Activated CD4-positive, alpha-beta T cell treated with anti-CD3 and anti-CD28 coated beads for 24 hours (primary cell): ENCODE measurements at regions not wholly inside any gene's neighbourhood (a gene's known extent, or its start where the extent isn't known, plus 50 kb on each side); places are given as distances from the start of the nearest gene placed in this dataset.
"Not testable (repeated sequence)": the region's sequence is repeated elsewhere in the genome, so short reads cannot be mapped to it uniquely, and the experiment has no call there.

Experiments used
- DNase-seq, 2 donors: peaks; one replicate each; pipeline ENCODE4 v3.0.0-alpha.2; 2020; ENCODE audit warnings: low read depth in 2 of 2

GRCh38 chr3:158026236-158026635 lies 80.0 kb downstream of the SHOX2 start:
- no peak for DNase-seq

DNA sequence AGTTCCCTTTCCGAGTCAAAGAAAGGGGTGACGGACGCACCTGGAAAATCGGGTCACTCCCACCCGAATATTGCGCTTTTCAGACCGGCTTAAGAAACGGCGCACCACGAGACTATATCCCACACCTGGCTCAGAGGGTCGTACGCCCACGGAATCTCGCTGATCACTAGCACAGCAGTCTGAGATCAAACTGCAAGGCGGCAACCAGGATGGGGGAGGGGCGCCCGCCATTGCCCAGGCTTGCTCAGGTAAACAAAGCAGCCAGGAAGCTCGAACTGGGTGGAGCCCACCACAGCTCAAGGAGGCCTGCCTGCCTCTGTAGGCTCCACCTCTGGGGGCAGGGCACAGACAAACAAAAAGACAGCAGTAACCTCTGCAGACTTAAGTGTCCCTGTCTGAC lies 86.3 kb downstream of the SHOX2 start:
- DNase-seq, result not testable (repeated sequence)

- no peak for DNase-seq
Measured at GRCh38 chr3:158018462-158018861, 87.8 kb downstream of the SHOX2 start.

GRCh38 chr3:158012901-158013300 lies 93.3 kb downstream of the SHOX2 start:
- no peak for DNase-seq

GRCh38 chr3:158005391-158006100 lies 100.7 kb downstream of the SHOX2 start:
- no peak for DNase-seq

- DNase-seq, result no peak
Measured at GRCh38 chr3:157999246-157999645, 107.0 kb downstream of the SHOX2 start.

DNA sequence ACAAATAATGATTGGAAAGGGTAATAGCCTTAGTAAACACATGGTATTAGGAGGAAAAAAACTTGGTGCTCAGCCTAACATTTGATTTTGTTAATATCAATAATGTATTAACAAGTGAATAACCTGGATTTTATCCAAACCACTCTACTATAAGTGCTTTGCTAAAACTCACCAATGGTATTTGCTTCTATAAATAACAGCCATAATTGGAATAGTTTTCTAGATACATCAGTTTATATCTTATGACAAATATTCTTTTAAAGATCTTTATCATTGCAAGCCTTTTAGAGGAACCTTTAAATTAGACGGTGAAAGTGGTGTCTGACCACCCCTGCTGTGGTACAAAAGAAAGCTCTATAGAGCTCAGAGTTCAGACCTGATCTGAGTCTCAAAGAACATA lies 123.9 kb downstream of the SHOX2 start:
- no peak for DNase-seq

- DNase-seq, result no peak
Measured at GRCh38 chr3:157981819-157982218, 124.4 kb downstream of the SHOX2 start.

DNA sequence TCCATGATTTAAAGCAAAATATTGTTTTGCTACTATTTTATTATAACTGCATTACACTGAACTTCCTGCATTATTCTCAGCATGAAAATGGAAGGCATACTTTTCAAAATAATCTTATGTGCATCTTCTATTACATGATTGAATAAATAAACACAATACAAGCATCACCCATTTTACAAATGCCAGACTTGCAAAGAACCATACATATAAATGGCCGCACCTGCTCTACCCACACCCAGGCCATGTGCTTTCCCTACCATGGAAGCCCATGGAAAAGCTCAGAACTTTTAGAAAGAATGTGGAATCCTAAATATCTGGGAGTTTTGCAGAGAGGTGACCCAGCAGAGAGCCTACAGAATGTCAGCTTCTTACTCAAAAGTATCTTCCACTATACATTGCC lies 127.2 kb downstream of the SHOX2 start:
- no peak for DNase-seq

DNA sequence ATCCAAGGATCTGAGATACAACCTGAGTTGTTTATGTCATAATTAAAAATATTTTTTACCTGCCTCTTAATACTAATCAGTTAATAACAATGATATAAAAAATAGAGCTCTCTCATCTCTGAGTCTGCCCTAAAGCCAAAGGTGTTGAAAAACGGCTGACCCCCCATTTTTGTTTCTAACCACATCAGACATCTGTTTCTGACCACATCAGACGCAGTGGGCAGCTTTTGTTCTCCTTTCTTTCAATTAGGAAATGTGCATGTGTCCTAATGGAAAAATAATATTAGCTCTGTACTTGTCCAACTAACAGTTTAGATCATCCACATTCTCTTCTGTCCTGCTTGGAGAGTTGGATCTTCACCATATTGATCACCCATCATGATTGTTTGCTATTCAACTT lies 144.6 kb downstream of the SHOX2 start:
- no peak for DNase-seq

- DNase-seq, result no peak
Measured at GRCh38 chr3:157958457-157958856, 147.8 kb downstream of the SHOX2 start.

GRCh38 chr3:157956850-157957249 lies 149.4 kb downstream of the SHOX2 start:
- DNase-seq, result no peak

DNA sequence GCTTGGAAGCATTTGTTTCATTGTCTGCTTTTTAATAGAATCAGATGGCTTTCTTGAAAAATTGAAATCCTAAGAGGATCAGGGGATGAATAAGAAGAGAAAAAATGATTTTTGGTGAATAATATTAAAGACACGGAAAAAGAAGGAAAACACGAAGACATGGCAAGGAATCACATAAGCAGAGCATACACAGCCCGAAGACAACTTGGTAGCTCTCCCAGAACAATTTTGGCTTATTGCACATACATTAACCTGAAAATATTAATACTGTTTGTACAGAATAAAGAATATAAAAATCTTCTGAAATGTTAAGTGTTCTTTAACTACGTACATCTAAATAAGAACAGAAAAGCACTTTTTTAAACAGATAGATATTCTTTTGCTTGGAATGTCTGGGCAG lies 150.0 kb downstream of the SHOX2 start:
- DNase-seq, result no peak

DNA sequence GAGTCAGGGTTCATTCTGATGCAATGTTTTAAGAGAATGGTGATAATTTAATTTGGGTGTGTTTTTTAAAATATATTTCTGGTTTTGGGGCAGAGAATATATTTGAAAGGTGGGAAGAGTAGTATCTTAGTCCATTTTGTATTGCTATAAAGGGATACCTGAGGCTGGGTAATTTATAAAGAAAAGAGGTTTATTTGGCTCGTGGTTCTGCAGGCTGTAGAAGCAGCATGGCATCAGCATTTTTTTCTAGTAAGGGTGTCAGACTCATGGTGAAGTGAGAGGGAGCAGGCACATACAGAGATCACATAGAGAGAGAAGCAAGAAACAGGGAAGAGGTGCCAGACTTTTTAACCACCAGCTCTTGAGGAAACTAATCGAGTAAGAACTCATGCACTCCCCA lies 152.7 kb downstream of the SHOX2 start:
- no peak for DNase-seq

GRCh38 chr3:157948605-157949383 lies 157.4 kb downstream of the SHOX2 start:
- DNase-seq, result no peak

GRCh38 chr3:157939166-157939565 lies 167.1 kb downstream of the SHOX2 start:
- DNase-seq, result no peak

DNA sequence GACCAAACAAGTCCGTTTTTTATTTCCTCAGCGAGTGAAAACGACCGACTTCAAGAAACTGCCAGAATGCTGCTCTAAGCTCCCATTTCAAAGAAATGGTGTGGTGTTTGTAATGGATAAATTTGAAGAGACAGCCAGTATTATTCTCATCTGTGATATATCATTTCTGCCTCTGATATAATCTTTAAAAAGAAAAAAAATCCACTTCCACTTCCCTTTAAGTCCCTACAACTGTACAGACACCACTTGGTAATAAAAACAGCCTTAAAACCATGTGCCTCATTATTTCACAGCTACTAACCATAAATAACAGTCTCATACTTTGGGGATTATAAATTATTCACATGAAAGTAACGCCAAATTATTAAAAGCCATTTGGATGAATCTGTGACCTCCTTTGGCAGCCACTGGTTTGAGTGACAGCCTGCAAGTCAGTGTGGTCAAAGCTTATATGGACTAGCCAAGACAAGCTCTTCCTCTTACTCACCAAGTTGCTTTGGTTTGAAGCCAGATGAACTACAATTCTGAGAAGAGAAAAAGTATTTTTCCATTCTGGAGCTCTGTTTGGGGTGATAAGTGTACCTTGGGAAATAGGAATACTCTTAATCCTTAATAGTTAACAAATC lies 168.0 kb downstream of the SHOX2 start:
- DNase-seq, result no peak

DNA sequence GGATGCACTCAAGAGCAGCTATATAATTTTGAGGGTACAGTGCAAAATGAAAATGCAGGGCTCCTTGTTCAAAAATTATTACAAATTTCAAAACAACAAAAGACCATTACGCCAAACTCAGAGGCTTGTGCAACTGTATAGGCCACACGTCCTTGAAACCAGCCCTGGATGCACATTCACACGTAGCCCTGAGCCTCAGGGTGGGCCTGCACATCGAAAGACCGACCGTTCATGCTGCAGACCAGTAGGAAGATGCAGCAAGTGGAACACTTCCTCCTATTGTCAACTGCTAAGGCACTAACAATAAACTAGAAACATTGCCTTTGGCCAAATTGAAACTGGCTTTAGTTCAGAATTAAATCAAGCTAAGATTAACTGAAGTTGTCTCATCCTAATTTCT lies 174.7 kb downstream of the SHOX2 start:
- DNase-seq, result no peak

GRCh38 chr3:157930000-157930780 lies 176.0 kb downstream of the SHOX2 start:
- DNase-seq, result no peak

GRCh38 chr3:157926822-157927221 lies 179.4 kb downstream of the SHOX2 start:
- DNase-seq, result no peak

- DNase-seq, result no peak
Measured at GRCh38 chr3:157922614-157923013, 183.6 kb downstream of the SHOX2 start.

GRCh38 chr3:157921811-157922210 lies 184.4 kb downstream of the SHOX2 start:
- DNase-seq, result no peak
